H1 (cell line): ENCODE measurements at regions not wholly inside any gene's neighbourhood (a gene's known extent, or its start where the extent isn't known, plus 50 kb on each side); places are given as distances from the start of the nearest gene placed in this dataset.

Experiments
- ASH2L ChIP-seq: fragments of 200-600, 300-600 bp; sonication (generic); IDR thresholded peaks from one replicate; pipeline ENCODE4 v1.7.1; 2017; ENCODE audit warnings: low read length
- EP300 ChIP-seq, 2 experiments: IDR thresholded peaks; 1 replicate in 1 of 2; 2 replicates in 1 of 2; pipeline ENCODE4 v1.6.1; 2011 to 2012; ENCODE audit warnings: low read depth in 2 of 2, low read length in 2 of 2, mild to moderate bottlenecking in 2 of 2, borderline replicate concordance in 1 of 2, inconsistent platforms in 1 of 2, moderate library complexity in 1 of 2
- JUN ChIP-seq: IDR thresholded peaks from 2 replicates; pipeline ENCODE4 v1.6.1; 2011; ENCODE audit warnings: low read depth, mild to moderate bottlenecking, improper control_type of control experiment, low read length
- TF ChIP-seq, protein P1 (sequence below), 3 experiments: IDR thresholded peaks; 1 replicate in 2 of 3; 2 replicates in 1 of 3; pipeline versions ENCODE4 v1.5.1 to v1.6.1; 2011; ENCODE audit warnings: low read length in 3 of 3, mild to moderate bottlenecking in 3 of 3, inconsistent platforms in 2 of 3, low read depth in 1 of 3, moderate library complexity in 1 of 3; ENCODE audit not compliant: insufficient read depth in 1 of 3; ENCODE audit errors: control extremely low read depth in 1 of 3

DNA sequence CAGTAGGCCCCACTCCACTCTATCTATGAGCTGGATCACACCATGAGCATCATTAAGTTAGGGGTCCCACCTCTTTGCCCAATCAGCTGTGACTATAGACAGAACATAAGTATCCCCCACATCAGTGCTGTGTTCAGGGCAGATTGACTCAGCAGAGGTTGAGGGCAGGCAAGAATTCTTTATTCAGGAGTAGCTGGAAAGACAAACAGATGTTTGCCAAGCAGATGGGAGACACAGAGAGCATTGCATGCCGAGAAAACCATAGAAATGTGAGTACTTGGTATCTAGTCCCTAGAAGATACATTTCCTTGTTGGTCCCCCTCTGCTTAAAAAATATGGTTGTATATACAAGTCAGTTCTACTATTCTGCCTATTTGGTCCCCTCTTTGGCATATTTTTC, 440.8 kb downstream of the RAP2B start:
- TF ChIP-seq ASH2L = no peak
- TF ChIP-seq JUN = no peak
- TF ChIP-seq, protein P1, sequence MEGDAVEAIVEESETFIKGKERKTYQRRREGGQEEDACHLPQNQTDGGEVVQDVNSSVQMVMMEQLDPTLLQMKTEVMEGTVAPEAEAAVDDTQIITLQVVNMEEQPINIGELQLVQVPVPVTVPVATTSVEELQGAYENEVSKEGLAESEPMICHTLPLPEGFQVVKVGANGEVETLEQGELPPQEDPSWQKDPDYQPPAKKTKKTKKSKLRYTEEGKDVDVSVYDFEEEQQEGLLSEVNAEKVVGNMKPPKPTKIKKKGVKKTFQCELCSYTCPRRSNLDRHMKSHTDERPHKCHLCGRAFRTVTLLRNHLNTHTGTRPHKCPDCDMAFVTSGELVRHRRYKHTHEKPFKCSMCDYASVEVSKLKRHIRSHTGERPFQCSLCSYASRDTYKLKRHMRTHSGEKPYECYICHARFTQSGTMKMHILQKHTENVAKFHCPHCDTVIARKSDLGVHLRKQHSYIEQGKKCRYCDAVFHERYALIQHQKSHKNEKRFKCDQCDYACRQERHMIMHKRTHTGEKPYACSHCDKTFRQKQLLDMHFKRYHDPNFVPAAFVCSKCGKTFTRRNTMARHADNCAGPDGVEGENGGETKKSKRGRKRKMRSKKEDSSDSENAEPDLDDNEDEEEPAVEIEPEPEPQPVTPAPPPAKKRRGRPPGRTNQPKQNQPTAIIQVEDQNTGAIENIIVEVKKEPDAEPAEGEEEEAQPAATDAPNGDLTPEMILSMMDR (IDR thresholded peaks at IDR 0.05; ENCODE audit: control extremely low read depth in 1 of 3, insufficient read depth in 1 of 3, low read depth in 1 of 3, low read length in 3 of 3) = no peak
- TF ChIP-seq EP300 (IDR thresholded peaks at IDR 0.05; ENCODE audit: borderline replicate concordance in 1 of 2, low read depth in 2 of 2, low read length in 2 of 2) = no peak
